SHP77 (cell line): ENCODE measurements at regions not wholly inside any gene's neighbourhood (a gene's known extent, or its start where the extent isn't known, plus 50 kb on each side); places are given as distances from the start of the nearest gene placed in this dataset.

ENCODE experiments used
- DNase-seq, 2 experiments: peaks; one replicate each; lab custom pipeline; 2025; lab: John Stamatoyannopoulos, UW

DNA sequence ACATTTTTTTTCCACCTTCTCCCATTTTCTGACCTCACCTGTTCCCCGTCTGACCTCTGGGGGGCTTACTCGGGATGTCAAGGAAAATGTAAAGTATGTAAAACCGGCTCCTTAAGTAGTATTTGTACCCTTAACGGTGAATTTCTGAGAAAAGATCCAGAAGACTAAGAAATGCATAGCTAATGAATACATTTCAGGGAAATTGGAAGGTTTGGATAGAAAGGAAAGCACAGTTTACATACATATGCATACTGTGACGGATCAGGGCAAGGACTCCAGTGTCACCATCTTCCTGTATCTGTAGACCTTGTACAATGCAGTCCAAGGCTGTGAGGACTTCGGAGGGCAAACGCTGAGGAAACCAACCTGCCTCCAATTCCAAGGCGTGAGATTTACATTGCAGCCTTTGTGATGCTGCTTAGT is 2185.9 kb upstream of the TENM3 start:
- DNase-seq = peak in 1 of 2 experiments; percentile 31

DNA sequence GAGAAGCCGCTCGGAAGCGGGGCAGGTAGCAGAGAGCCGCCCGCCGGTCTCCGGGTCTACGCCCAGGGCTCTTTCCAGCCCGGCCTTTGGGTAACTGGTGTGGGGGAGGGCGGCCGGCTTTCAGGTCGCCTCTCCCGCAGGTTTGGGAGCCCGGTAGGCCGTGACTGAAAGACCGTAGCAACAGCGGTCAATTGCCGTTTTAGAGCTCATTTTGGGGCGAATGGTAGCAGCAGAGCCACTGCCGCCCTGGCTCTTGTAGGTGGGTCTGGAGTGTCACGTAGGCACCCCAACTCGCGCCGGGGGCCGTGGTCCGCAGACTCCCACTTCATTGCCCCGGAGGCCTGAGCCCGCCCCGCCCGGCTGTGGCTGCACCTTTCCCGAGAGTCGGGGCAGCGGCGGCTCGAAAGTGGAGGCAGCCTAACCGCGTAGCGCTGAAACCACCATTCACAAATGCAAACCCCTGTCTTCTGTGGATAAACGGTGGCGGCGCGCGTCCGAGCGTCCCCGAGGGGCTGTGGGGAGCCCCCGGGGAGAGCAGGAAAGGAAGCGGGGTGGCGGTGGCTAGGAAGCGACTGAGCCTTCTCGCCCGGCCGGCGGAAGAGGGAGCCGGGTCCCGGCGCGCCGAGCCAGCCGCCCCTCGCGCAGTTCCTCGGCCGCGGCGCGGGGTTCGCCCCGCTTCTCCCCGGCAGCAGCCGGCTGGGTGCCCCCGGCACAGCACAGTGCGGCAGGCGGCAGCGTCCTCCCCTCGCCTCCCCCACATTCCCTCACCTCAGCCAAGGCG is 2185.1 kb upstream of the TENM3 start:
- DNase-seq = no peak

- peak; percentile 26 to 47 for DNase-seq
Observed at GRCh38 chr4:180058691-180059215, 2184.4 kb upstream of the TENM3 start.

- DNase-seq = no peak
Observed at GRCh38 chr4:180059216-180059881, 2183.9 kb upstream of the TENM3 start.

- DNase-seq = peak in 1 of 2 experiments; percentile 21
Observed at GRCh38 chr4:180060159-180060889, 2182.9 kb upstream of the TENM3 start.

DNA sequence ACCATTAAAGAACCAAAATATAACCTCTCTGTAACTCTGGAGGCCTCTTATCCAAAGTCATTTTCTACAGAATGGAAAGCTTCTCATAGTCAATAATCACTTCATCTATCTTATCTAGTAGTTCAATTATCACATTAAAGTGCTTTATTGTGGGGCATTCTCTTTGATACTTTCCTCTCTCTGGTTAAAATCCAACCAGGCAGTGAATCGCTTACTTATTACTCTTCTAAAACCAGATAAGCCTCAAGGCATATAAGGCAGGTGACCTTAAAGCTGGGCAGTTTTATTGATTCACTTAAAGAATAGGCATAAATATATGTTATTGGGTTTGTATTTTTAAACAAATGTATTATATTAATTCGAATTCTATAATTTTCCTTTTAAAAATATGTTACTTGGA is 2162.1 kb upstream of the TENM3 start:
- no peak for DNase-seq

DNA sequence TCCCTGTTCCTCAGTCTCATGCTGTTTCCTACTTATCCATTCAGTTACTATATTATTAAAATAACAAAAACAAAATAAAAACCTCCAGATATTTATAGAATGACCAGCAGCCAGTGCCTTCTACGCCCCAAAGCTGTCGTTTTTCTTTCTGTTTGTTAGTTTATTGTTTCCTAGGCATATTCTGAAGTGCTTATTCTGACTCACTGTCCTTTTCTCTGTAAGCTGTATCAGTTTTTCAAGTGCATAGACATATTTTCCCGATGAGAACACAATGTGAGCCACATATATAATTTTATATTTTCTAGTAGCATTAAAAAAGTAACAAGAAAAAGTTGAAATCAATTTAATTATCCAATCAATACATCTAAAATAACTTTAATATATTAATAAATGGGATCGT is 2158.6 kb upstream of the TENM3 start:
- no peak for DNase-seq

GRCh38 chr4:180086480-180087190 is 2156.6 kb upstream of the TENM3 start:
- DNase-seq = no peak

DNA sequence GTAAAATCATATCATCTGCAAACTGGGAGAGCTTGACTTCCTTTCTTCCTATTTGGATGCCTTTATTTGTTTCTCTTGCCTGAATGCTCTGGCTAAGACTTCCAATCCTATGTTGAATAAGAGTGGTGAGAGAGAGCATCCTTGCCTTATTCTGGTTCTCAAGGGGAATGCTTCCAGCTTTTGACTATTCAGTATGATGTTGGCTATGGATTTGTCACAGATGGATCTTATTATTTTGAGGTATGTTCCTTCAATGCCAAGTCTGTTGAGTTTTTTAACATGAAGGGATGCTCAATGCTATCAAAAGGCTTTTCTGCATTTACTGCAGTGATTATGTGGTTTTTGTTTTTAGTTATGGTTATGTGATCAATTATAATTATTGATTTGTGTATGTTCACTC is 2144.6 kb upstream of the TENM3 start:
- no peak for DNase-seq

DNA sequence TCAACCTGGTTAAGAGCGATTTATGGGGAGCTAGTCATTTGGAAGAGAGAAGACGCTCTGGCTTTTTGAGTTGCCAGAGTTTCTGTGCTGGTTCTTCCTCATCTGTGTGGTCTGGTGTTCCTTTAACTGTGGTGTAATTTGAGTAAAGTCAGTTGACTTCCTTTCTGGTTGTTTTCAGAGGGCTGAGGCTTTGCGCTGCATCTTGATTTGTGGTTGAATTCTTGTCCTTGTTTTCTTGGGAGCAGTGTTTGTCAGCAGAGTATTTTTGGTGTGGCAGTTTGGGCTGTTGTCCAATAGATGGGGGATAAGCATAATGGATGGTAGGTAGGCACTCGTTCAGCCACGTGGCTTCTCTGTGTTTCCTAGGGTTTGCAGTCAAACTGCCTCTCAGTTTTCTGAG is 2143.2 kb upstream of the TENM3 start:
- DNase-seq = no peak

GRCh38 chr4:180100433-180101344 is 2142.5 kb upstream of the TENM3 start:
- DNase-seq = no peak

DNA sequence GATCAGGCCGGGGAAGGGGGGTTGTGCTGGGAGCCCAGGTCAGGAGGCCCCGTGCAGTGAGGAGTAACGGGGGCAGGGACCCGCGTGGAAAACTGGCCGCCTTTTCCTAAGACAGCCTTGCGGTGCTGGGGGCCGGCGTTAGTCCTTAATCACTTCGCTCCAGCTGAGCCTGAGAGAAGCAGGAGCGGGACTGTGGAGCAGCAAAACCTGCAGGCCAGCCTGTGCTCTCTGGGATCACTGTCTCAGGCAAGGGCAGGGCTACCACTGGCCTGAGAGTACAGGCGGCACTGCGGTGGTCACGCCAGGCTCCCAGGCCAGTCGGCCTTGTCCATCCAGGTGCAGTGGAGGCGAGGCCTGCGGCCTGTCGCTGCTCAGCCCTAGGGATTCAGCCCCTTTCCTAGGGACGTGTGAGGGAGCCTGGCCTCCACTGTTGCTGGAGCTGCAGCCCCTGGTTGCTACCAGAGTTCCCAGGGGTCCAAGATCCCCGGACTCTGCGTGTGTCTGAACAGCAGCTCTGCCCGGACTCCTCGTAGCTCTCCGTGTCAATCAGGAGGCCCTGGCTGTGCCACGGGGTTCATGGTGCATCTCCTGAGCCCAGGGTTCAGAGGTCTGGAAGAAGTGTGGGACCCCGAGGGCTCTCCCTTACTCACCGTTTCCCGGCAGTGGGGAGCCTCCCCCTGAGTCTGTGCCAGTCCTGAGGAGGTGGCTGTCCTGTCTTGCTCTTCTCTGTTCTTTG is 2141.7 kb upstream of the TENM3 start:
- DNase-seq = no peak

DNA sequence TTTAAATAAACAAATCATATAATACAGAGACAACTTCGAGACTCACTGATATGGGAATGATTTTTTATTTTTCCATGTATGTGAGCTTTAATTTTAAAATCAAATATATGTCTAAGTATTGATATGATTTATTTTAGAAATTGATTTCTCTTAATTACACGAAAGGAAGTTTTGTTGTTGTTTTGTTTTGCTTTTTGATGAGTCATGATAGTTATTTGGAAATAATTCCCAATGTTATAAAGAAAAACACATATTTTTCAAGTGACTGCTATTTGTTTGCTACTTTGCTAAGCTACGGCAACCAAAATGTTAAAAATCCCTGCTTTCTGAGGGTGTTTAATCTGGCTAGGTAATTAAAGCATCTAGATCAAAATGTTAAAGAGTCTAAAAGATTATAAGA is 2139.4 kb upstream of the TENM3 start:
- no peak for DNase-seq

DNA sequence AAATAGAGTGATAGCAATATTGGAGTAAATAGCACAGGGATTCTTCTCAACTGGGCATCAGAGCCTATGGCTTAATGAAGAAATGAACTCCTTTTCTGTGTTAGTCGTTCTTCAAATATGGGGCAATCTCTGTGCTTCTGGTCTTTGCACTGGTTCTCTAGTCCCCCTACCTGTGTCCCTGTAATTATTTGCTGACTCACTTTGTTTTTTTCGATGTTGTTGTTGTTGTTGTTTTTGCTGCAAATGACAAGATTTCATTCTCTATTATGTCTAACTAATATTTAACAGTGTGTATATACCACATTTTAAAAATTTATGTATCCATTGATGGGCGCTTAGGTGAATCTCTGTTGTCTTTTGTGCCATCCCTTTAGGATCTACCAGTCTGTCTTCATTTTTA is 2137.8 kb upstream of the TENM3 start:
- DNase-seq = no peak

- DNase-seq = no peak
Observed at GRCh38 chr4:180106122-180106521, 2137.1 kb upstream of the TENM3 start.

- DNase-seq = no peak
Observed at GRCh38 chr4:180106997-180107396, 2136.2 kb upstream of the TENM3 start.

DNA sequence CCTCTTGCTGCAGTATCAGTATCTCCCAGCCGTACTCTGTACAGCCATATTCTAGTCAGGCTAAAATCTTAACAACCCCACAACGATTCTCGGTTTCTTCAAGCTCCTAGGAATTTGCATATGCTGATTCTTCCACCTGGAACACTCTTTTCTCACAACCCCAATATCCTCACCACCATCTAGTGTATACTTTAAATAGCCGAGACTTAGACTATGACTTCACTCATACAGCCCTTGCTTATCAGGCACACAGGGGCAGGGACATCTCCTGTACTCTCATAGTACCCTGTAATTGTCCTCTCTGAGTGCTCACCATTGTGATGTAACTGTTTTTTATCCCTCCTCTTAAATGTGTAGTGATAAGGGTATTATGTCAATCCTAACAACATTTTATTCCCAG is 2126.4 kb upstream of the TENM3 start:
- no peak for DNase-seq

GRCh38 chr4:180120068-180120467 is 2123.1 kb upstream of the TENM3 start:
- DNase-seq = no peak

DNA sequence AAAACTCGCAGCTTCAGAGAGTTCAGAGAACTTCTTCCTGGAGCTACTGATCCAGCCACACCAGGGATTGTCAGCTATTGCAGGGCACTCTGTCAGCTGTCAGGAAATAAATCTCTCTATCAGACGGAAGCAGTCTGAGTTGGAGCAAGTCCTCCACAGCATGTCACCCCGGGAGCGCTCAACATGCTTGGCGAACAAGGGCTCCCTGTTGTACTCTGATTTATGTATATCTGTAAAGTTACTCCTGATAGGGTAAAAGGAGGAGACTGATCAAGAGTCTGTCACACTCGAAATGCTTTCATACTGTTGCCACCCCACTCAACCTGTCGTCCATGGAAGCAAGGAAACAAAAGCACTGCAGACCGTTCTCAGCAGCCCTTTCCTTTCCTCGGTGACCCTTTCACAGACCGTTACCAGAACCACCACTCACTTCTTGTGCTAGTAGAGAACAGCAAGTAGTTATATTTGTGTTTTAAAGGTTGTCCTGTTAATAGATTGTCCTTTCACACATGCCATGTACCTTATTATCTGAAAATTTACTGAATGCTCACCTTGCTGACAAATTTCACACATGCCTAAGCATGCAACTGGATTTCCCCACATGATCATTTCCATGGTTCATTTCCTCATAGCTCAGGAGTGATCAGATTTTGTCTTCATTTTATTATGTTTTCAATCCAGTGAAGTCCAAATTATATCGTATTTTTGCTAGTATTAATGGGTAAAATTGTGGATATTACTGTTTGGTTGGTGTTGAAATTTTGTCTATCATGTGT is 2108.9 kb upstream of the TENM3 start:
- peak; percentile 7 to 36 for DNase-seq
